Urothelium cell line (cell line): ENCODE measurements at regions not wholly inside any gene's neighbourhood (a gene's known extent, or its start where the extent isn't known, plus 50 kb on each side); places are given as distances from the start of the nearest gene placed in this dataset.
"Not testable (repeated sequence)": the region's sequence is repeated elsewhere in the genome, so short reads cannot be mapped to it uniquely, and the experiment has no call there.

ENCODE experiments used
- DNase-seq: peaks from one replicate; pipeline ENCODE4 v3.0.0; 2011; ENCODE audit warnings: low spot score, mixed read lengths
- FAIRE-seq: peaks from 2 replicates; lab custom pipeline; 2011; peaks lifted over from hg19 to GRCh38; lab: Jason Lieb, UNC

DNA sequence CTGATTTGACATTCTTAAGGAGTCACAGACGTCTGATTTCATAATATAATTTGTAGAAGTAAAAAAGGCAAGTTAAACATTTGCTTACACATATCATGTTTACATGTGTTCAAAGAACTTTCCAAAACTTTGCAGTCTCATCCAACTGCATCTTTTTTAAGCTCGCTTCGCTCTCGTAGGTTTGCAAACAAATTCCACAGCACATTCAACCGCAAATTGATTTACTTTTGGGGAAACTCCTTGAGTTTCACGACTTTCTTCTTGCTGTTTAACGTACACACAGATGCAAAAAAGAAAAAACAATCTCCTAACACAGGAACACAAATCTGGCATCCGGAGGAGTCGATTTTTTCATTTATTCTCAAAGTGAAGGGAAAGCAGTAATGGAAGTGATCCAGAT is 1149.5 kb downstream of the VRK1 start:
- DNase-seq (no peak), FAIRE-seq (no peak)

DNA sequence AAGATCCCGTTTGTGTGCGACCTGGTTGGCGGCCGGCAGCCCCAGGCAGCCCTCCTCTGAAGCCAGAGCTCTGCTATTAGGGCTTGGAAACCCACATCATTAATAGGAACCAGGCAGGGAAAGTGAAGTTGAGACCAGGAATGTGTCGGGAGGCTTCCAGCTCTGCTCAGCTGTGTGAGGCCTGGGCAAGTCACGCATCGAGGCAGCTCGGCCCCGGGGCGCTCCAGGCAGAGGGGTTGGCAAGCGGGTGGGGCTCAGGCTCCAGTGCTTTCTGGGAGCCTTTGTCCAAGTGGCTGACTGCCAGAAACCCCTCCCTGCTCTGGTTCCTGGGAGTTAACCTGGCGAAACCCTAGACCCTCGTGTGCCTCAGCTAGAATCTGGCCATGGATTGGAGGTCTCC is 1151.7 kb downstream of the VRK1 start:
- no peak for FAIRE-seq
- DNase-seq: no peak

DNA sequence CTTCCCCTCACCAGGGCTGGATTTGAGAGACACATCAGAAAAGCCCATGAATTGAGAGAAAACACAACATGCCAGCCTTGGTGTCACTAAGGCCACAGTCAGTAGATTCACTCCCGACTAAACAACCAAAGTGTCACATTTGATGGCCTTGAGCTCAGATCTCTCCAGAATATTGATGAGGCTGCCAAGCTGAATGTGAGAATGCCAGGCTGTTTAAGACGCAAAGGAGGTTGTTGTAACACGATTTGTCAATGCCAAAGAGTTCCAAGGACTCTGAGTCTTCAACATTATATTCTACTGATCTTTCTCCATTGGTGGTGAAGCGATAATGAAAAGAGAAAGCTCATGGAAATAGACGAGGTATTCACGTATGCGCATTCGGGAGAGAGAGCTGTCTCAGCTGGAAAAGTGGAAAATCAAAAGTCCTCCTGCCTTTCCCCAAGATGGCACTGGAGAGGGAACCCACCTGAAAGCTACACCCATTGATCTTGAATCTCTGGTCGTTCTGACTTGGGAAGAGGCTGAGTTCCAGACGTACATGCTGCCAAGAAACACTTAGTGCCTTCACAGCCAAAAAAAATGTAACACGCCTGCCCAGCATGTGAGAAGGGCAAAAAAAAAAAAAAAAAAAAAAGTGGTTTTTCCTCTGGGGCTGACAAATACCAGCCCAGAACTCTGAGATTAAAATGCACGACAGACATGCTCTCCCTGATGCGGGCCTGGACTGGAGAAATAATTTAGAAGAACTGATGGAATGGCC is 1159.6 kb downstream of the VRK1 start:
- FAIRE-seq: no peak

DNA sequence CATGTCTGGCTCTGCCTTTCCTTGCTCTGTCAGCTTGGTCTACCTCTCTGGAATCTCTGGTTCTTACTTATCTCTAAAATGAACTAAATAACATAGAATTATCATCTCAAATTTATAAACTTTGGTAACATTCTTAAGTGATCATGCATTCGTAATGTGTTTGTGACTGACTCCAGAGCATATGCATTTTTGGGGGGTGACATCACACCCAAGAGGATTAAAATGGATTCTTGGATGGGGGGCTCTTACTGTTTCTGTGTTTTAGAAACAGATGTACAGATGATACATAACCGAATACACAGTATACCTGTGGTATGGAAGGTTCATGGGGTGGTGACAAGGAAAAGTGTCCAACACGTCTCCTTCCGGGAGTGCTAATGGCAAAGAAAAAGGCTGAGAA is 1162.1 kb downstream of the VRK1 start:
- no peak for FAIRE-seq

More for the DNA sequence above, 1159.6 kb downstream of the VRK1 start:
- DNase-seq: no peak

DNA sequence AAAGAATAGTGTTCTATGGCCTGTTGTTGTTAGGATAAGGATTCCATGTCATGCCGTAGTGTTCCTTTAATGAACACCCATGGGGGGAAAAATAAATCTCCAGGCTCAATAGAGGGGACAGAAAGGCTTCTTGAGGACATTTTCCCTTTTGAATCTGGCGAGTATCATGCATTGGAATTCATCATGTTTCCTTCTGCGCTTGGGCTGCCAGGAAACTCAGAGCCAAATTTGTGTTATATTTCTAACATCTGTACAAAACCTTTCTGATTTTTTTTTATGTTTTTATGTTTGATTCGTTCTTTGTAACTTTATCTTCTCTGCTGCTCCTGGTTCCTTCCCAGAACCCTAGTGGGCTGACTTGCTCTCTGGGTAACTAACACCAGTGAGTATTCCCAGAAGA is 1163.3 kb downstream of the VRK1 start:
- FAIRE-seq: no peak
- DNase-seq: no peak

More for the DNA sequence above, 1162.1 kb downstream of the VRK1 start:
- DNase-seq: no peak

DNA sequence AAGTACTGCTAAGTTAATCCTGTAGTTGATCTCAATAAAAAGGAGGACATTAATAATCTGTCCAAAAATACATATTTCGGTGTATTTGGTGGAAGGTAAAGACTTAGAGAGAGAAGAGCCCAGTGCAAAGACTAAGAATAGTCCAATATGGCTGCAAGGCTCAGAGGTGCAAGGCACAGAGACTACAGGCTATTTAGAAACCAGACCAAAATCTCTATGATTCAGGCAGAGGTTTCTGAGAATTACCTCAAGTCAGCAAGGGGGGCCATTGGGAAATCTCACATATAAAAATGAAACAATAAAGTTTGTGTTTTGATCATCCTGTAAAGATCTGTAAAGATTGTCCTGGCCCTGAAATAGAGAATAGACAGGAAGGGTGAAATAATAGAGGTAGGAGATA is 1173.0 kb downstream of the VRK1 start:
- no peak for FAIRE-seq
- DNase-seq: no peak

DNA sequence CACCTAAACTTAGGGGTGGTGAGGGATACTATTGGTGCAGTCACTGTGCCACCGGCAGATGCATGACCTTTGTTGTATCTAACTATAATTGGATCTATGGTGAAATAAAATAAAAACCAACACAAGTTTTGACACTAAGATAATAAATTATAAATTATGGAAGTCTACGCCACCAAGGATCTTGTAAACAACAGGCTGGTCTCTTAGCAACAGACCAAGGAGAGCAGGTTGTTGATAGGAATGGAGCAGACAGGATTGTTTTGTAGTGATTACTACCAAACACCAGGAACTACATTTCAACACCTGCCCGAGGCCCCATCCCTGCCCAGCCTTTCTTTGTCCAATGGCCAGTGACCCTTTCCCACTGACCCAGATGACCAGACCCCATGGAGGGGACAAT is 1178.0 kb downstream of the VRK1 start:
- DNase-seq (no peak), FAIRE-seq (no peak)

DNA sequence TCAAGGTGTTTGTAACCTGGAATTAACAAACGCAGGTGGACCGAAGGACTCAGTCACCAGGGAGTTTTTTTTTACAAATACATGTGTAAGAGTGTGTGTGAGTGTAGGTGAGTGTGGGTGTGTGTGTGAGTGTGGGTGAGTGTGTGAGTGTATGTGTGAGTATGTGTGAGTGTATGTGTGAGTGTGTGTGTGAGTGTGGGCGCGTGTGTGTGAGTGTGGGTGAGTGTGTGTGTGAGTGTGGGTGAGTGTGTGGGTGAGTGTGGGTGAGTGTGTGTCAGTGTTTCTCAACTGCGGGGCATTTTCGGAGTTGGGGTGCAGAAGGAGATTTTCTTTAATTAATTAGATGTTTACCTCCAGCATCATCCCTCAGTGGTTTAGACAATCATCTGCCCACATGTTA is 1178.8 kb downstream of the VRK1 start:
- DNase-seq (no peak), FAIRE-seq (no peak)

DNA sequence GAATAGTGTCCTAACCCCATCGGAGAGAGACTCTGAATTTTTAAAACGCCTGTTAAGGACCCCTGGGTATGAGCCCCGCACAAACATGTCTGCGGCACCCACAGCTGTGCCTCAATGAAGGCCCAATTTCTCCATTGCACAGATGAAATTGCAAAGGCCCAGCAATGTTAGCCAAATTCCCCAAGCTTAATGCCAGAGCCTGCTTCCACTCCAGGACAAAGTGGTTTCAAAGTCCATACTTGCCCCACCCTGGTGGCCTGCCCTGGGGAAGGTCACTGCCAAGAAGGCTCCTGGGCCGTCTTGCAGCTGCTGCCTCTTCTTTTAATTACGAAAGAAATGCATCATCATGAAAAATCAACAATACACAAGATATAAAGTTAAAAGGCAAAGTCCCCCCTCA is 1179.7 kb downstream of the VRK1 start:
- no peak for FAIRE-seq
- DNase-seq: no peak

DNA sequence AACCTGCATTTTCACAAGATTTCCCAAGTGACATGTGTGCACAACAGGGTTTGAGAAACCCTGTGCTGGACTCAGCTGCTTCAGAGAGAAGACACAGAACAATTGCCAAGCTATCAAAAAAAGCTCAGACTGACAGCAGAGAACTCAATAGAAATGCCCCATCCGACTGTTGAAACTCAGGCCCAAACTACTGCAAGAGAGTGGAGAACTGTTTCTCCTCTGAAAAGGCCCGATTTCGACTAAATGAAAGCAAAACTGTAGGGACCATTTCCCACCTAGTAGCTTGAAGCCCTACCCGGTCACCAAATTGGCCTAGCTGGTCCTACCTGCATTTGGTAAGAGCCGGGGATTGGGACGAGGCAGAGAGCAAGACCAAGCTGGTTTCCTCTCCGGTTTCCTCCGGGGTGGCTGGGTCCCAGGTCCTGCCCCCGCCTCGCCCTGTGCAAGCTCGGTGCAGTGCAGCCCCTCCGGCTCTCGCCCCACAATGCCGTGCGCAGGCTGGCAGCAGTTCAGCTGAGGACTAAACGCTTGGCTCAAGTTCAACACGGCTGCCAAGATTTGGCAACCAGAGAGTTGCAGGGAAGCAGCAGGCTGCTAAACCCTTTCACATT is 1180.6 kb downstream of the VRK1 start:
- no peak for FAIRE-seq
- peak; percentile 64 for DNase-seq

DNA sequence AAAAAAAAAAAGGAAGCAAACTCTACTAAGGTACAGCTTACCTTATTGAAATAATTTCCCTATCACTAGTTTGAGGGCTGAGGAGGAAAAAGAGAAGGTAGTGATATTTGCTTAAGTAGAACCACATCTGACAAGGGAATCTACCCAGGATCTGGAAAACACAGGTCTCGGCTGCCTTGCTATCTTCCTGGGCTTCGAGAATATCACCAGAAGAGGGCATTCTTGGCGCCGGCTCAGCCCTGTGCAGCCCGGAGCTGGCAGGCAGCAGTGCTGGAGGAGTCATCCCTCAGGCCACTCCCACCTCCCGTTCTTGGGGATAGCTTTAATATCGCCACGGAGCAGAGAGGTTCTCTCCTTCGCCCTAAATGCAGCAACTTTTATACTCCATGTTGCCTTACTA is 1181.2 kb downstream of the VRK1 start:
- no peak for FAIRE-seq
- DNase-seq: peak; percentile 74

DNA sequence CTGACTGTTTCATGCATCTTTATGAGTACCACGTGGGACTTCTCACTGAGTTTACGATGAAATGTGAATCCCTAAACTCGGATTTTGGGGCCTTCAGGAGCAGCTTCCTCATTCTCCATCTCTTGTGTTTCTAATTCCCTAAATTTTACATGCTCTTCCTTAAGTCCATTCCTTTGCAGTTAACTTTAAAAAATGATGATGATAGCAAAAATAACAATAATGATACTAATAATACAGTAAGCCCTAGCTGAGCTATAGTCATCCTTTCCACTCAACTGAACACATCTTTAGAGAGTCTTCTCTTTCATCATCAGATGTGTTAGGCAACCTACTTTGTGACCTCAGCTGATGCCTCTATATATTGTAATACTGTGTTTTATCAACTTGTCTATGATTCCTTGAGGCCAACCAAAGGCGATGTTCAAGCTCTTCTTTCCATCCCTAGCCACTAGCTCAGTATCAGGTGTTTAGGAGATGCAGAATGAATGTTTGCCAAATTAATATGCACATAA is 1196.4 kb downstream of the VRK1 start:
- no peak for FAIRE-seq
- DNase-seq: no peak

DNA sequence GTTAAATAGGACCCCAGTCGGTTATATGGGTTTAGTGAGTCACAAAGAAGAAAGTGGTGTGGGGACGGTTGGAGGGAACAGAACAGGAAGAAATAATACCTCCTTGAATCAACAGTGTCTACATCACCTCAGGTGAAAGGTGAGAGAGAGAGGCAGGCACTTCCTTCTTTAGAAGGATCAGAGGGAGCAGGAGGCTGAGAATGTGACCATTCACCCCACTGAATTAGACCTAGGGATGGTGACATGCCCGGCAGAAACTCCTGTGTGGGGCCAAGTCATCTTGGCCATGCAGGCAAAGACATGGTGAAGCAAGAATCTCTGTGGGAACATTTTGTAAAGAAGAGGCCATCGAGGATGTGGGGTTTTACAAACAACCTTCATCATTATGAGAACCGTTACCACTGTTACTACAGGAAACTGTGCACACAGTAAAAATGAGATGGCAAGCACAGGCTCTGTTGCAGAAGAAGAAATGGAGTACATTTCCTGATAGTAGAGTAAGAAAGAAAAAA is 1196.9 kb downstream of the VRK1 start:
- FAIRE-seq (no peak), DNase-seq (no peak)

DNA sequence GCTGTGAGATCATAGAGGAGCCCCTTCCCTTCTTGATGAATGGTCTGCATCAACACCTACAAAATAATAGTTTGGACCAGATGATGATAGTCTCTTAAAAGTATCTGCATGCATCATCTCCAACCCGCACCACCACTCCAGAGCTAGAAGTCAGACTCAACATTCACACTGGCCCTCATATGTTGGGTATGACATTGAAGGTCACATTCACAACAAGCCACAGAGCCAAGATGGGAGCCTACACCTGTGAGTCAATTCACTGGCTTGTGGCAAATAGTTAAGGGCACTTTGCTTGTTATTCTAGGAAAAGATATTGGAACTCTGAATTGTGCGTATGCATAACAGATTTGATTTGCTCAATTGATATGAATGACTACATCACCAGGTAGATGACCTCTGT is 1197.9 kb downstream of the VRK1 start:
- DNase-seq (no peak), FAIRE-seq (no peak)

DNA sequence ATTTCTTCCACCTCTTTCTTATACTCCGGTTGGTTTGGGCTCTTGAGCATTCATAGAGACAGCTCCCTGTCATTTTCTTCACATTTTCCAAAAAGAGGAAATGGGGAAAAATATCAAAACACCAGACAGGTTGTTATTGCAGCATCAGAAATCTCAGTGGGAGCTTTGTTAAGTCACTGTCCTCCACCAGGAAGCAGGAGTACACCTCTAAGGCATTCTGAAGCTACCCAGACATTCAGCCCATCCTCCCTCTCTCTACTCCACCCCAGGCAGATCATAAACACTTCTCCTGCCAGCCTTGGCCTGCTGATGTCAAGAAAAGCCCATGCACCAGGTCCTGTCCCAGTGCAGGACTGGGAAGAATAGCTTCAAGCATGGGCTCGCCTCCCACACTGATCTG is 1198.3 kb downstream of the VRK1 start:
- DNase-seq (no peak), FAIRE-seq (no peak)

DNA sequence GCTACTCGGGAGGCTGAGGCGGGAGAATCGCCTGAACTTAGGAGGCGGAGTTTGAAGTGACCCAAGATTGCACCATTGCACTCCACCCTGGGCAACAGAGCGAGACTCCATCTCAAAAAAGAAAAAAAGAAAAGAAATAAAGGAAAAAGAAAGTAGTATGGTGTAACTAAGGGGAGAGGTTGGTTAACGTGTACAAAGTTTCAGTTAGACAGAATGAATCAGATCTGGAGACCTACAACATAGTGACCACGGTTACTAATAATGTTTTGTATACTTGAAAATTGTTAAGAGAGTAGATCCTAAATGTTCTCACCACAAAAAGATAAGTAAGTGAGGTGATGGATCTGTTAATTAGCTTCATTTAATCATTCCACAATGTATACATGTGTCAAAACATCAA is 1208.8 kb downstream of the VRK1 start:
- DNase-seq (no peak), FAIRE-seq (no peak)

DNA sequence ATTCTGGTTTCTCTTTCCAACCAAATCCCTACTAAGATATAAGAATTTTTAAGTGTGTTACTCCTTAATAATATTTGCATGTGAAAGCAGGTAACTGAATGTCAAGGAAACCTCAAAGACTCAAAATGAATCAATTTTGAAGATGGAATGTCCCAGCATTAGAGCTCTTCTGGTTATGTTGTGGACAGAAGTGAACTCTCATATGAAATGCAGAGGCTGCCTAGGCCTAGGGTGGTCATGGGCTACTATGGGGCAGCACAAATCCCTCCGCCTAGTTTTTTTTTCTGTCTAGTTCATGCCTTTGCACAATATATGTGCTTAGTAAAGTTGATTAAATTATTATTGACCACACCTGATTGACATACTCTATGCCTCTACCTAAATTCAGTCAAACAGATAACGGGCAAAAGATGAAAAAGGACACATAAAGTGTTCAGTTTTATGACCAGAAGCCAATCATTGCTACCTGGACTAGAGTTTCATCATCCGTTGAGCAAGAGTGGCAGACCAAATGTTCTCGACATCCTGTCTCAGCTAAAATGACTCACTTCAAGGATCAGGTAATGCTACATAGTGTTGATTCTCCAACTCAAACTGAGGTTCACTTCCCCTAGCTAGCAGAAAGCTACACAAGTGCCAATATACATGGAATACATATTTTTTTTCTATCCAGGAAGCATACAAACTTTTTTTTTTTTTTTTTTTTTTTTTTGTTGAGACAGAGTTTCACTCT is 1211.4 kb downstream of the VRK1 start:
- FAIRE-seq (no peak), DNase-seq (no peak)

DNA sequence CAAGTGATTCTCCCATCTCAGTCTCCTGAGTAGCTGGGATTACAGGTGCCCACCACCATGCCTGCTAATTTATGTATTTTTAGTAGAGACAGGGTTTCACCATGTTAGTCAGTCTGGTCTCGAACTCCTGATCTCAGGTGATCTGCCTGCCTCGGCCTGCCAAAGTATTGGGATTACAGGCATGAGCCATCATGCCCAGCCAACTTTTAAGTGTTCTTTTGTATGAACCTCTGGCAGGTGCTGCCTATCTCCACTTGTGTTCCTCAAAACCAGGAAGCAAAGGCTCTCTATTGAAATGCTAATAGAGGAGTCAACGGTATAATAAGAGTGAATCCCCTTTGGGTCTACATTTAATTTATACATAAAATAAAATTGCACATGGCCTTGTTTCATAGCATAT is 1212.0 kb downstream of the VRK1 start:
- FAIRE-seq: not testable (repeated sequence)

DNA sequence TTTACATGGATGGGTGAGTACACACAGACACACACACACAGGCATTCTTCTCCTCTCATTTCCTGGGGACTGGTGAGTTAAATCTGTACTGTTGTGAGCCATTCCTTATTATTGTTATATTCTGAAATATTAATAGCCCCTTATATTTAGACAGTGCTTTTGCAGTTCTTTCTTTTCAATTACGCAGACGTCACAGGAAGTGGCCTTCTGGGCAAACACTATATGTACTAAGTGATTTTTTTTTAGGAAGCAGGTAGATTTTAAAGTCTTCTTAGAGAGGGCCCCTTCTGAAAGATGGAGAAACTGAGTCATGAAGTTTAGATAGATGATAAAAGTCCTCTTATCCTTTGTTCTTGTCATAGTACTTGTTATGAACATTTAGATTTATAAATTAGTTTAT is 1213.6 kb downstream of the VRK1 start:
- no peak for DNase-seq
- no peak for FAIRE-seq

More for the DNA sequence above, 1212.0 kb downstream of the VRK1 start:
- not testable (repeated sequence) for DNase-seq

DNA sequence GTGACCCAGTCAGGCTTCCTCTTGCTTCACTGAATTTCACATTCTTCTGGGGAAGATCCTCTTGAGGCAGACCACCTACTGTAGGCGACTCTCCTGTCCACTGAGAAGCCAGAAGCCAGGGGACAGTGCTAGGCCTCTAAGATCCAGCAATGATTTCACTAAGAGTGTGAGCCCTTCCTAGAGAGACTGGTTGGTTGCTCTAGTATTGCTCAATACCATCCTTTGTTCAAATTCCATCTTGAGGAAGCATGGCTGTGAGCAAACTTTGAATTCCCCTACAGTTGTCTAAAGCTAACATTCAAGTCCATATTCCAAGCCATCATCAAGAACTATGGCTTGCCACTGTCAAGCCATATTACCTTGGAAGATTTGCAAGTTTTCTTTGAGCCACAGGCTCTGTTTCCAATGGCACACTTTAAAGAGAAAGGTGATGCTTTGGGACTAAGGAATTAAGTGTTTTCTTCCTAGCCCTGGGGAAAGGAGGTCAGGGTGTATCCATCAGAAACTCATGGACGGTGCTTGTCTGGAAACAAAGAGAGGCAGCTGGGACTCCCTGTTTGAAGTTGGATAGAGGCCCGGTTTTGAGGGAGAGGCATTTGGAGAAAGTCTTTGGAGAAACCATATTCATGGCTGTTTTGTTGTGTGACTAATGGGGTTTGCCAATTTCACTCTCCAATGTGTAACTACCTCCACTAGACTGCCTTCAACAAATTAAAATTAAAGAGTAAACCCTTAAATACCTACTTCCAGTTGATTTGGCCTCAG is 1217.9 kb downstream of the VRK1 start:
- DNase-seq: no peak
- no peak for FAIRE-seq

DNA sequence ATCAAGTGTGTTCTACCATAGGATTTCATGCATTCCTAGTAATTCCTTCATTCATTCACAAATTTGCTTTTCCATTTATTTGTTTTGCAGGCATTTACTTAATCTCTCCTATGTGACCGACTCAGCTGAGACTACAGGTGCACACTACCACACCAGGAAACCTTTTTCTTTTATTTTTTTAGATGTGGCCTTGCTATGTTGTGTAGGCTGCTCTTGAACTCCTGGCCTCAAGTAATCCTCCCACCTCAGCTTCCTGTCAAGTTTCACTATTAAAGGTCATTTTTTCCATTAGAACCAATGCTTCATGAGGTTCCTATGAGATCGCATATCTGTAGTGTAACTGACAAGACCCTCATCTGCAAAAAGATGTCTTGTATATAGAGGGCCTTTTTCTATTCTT is 1218.7 kb downstream of the VRK1 start:
- DNase-seq (no peak), FAIRE-seq (no peak)
